ENCODE measurements at regions not wholly inside any gene's neighbourhood (a gene's known extent, or its start where the extent isn't known, plus 50 kb on each side); places are given as distances from the start of the nearest gene placed in this dataset.

GRCh38 chr13:105928048-105928447 is 607.4 kb downstream of the EFNB2 start:
- H3K4me1 ChIP-seq (ENCODE audit: control insufficient read depth in 2 of 2, insufficient read depth in 1 of 2, low read depth in 1 of 2, low read length in 2 of 2) = peaks cover 0 to 2% of the 10 kb centered on the region in 2 donors
- H3K18ac ChIP-seq (ENCODE audit: low read length) = no peak overlapping the region
- H2AK5ac ChIP-seq (ENCODE audit: low read depth, low read length) = no peak overlapping the region
- H3K79me1 ChIP-seq (ENCODE audit: low read depth, low read length) = no peaks in the 10 kb centered on the region
- H3K27ac ChIP-seq (replicated peaks; ENCODE audit: low read length) = no peak overlapping the region
- H3K9ac ChIP-seq (ENCODE audit: low read depth, low read length, poor library complexity) = no peak overlapping the region
- H3K4me3 ChIP-seq (ENCODE audit: low read length in 2 of 2) = no peak overlapping the region
- WGBS, 2 donors (ENCODE audit: extremely low coverage in 2 of 2, insufficient read length in 2 of 2, insufficient replicate concordance in 1 of 2) = no CpG with 5 or more reads among the region's 1 CpG
- H2BK12ac ChIP-seq (ENCODE audit: low read length) = no peak overlapping the region
- no peak overlapping the region for H3K4ac ChIP-seq (ENCODE audit: low read length)
- H4K8ac ChIP-seq (ENCODE audit: low read depth, low read length) = no peak overlapping the region
- H2AFZ ChIP-seq (ENCODE audit: low read length) = no peak overlapping the region
- no peak overlapping the region for H4K91ac ChIP-seq (ENCODE audit: low read depth, low read length, poor library complexity)
- H3K4me2 ChIP-seq (ENCODE audit: insufficient read depth, low read length, poor library complexity, severe bottlenecking) = no peak overlapping the region
- no peak for DNase-seq (ENCODE audit: low spot score)
- no peak overlapping the region for H2BK120ac ChIP-seq (ENCODE audit: low read depth, low read length)
- H2BK5ac ChIP-seq (ENCODE audit: low read length) = no peak overlapping the region
- H3K27me3 ChIP-seq (ENCODE audit: control insufficient read depth in 3 of 3, insufficient read depth in 3 of 3, low read depth in 1 of 3, low read length in 3 of 3) = no peaks in the 10 kb centered on the region
- H3K23ac ChIP-seq (ENCODE audit: low read depth, low read length, poor library complexity) = no peak overlapping the region
- no peaks in the 10 kb centered on the region for H3K9me3 ChIP-seq (replicated peaks in 1 of 2; ENCODE audit: control insufficient read depth in 2 of 2, insufficient read depth in 1 of 2, low read depth in 1 of 2, low read length in 2 of 2)
- H3K36me3 ChIP-seq (replicated peaks in 1 of 2; ENCODE audit: control insufficient read depth in 2 of 2, insufficient read depth in 2 of 2, low read length in 2 of 2) = no peaks in the 10 kb centered on the region
- no peak overlapping the region for H2BK15ac ChIP-seq (ENCODE audit: low read length)
- no peak overlapping the region for H3K14ac ChIP-seq (ENCODE audit: low read length)

GRCh38 chr13:105925496-105925895 is 610.0 kb downstream of the EFNB2 start:
- no peak for DNase-seq (ENCODE audit: low spot score)
- Histone ChIP-seq H3K14ac (ENCODE audit: low read length) (no peak overlapping the region), H2BK120ac (ENCODE audit: low read depth, low read length) (no peak overlapping the region), H3K18ac (ENCODE audit: low read length) (no peak overlapping the region), H3K27me3 (ENCODE audit: control insufficient read depth in 3 of 3, insufficient read depth in 3 of 3, low read depth in 1 of 3, low read length in 3 of 3) (no peaks in the 10 kb centered on the region), H4K8ac (ENCODE audit: low read depth, low read length) (no peak overlapping the region), H2AK5ac (ENCODE audit: low read depth, low read length) (no peak overlapping the region), H3K27ac (replicated peaks; ENCODE audit: low read length) (no peak overlapping the region), H2BK15ac (ENCODE audit: low read length) (no peak overlapping the region), H3K79me1 (ENCODE audit: low read depth, low read length) (no peaks in the 10 kb centered on the region), H3K9ac (ENCODE audit: low read depth, low read length, poor library complexity) (no peak overlapping the region), H2BK5ac (ENCODE audit: low read length) (no peak overlapping the region), H3K4me1 (ENCODE audit: control insufficient read depth in 2 of 2, insufficient read depth in 1 of 2, low read depth in 1 of 2, low read length in 2 of 2) (peaks cover 0 to 7% of the 10 kb centered on the region in 2 donors), H3K4ac (ENCODE audit: low read length) (no peak overlapping the region), H3K4me2 (ENCODE audit: insufficient read depth, low read length, poor library complexity, severe bottlenecking) (no peak overlapping the region), H3K36me3 (replicated peaks in 1 of 2; ENCODE audit: control insufficient read depth in 2 of 2, insufficient read depth in 2 of 2, low read length in 2 of 2) (no peaks in the 10 kb centered on the region), H2AFZ (ENCODE audit: low read length) (no peak overlapping the region), H3K4me3 (ENCODE audit: low read length in 2 of 2) (no peak overlapping the region), H3K9me3 (replicated peaks in 1 of 2; ENCODE audit: control insufficient read depth in 2 of 2, insufficient read depth in 1 of 2, low read depth in 1 of 2, low read length in 2 of 2) (no peaks in the 10 kb centered on the region), H2BK12ac (ENCODE audit: low read length) (no peak overlapping the region), H3K23ac (ENCODE audit: low read depth, low read length, poor library complexity) (no peak overlapping the region), H4K91ac (ENCODE audit: low read depth, low read length, poor library complexity) (no peak overlapping the region)
- WGBS, 2 donors (ENCODE audit: extremely low coverage in 2 of 2, insufficient read length in 2 of 2, insufficient replicate concordance in 1 of 2) = no CpG with 5 or more reads among the region's 2 CpGs

GRCh38 chr13:105921711-105922110 is 613.8 kb downstream of the EFNB2 start:
- Histone ChIP-seq H3K27me3 (ENCODE audit: control insufficient read depth in 3 of 3, insufficient read depth in 3 of 3, low read depth in 1 of 3, low read length in 3 of 3) (no peaks in the 10 kb centered on the region), H3K4me2 (ENCODE audit: insufficient read depth, low read length, poor library complexity, severe bottlenecking) (no peak overlapping the region), H3K14ac (ENCODE audit: low read length) (no peak overlapping the region), H3K4ac (ENCODE audit: low read length) (no peak overlapping the region), H3K4me3 (ENCODE audit: low read length in 2 of 2) (no peak overlapping the region), H3K27ac (replicated peaks; ENCODE audit: low read length) (no peak overlapping the region), H2AFZ (ENCODE audit: low read length) (no peak overlapping the region), H4K91ac (ENCODE audit: low read depth, low read length, poor library complexity) (no peak overlapping the region), H2BK12ac (ENCODE audit: low read length) (no peak overlapping the region), H3K4me1 (ENCODE audit: control insufficient read depth in 2 of 2, insufficient read depth in 1 of 2, low read depth in 1 of 2, low read length in 2 of 2) (peaks cover 14 to 16% of the 10 kb centered on the region in 2 donors), H3K79me1 (ENCODE audit: low read depth, low read length) (no peaks in the 10 kb centered on the region), H2BK120ac (ENCODE audit: low read depth, low read length) (no peak overlapping the region), H2BK5ac (ENCODE audit: low read length) (no peak overlapping the region), H3K36me3 (replicated peaks in 1 of 2; ENCODE audit: control insufficient read depth in 2 of 2, insufficient read depth in 2 of 2, low read length in 2 of 2) (no peaks in the 10 kb centered on the region), H3K18ac (ENCODE audit: low read length) (no peak overlapping the region), H2BK15ac (ENCODE audit: low read length) (no peak overlapping the region), H3K23ac (ENCODE audit: low read depth, low read length, poor library complexity) (no peak overlapping the region), H3K9ac (ENCODE audit: low read depth, low read length, poor library complexity) (no peak overlapping the region), H2AK5ac (ENCODE audit: low read depth, low read length) (no peak overlapping the region), H4K8ac (ENCODE audit: low read depth, low read length) (no peak overlapping the region), H3K9me3 (replicated peaks in 1 of 2; ENCODE audit: control insufficient read depth in 2 of 2, insufficient read depth in 1 of 2, low read depth in 1 of 2, low read length in 2 of 2) (no peaks in the 10 kb centered on the region)
- no CpG with 5 or more reads among the region's 3 CpGs for WGBS, 2 donors (ENCODE audit: extremely low coverage in 2 of 2, insufficient read length in 2 of 2, insufficient replicate concordance in 1 of 2)
- DNase-seq (ENCODE audit: low spot score) = no peak

GRCh38 chr13:105920370-105920769 is 615.1 kb downstream of the EFNB2 start:
- H4K8ac ChIP-seq (ENCODE audit: low read depth, low read length) = no peak overlapping the region
- H3K36me3 ChIP-seq (replicated peaks in 1 of 2; ENCODE audit: control insufficient read depth in 2 of 2, insufficient read depth in 2 of 2, low read length in 2 of 2) = no peaks in the 10 kb centered on the region
- no peak overlapping the region for H3K4me2 ChIP-seq (ENCODE audit: insufficient read depth, low read length, poor library complexity, severe bottlenecking)
- no peak overlapping the region for H4K91ac ChIP-seq (ENCODE audit: low read depth, low read length, poor library complexity)
- H3K79me1 ChIP-seq (ENCODE audit: low read depth, low read length) = no peaks in the 10 kb centered on the region
- peaks cover 13 to 16% of the 10 kb centered on the region in 2 donors for H3K4me1 ChIP-seq (ENCODE audit: control insufficient read depth in 2 of 2, insufficient read depth in 1 of 2, low read depth in 1 of 2, low read length in 2 of 2)
- no peak overlapping the region for H2BK5ac ChIP-seq (ENCODE audit: low read length)
- no peak overlapping the region for H3K4me3 ChIP-seq (ENCODE audit: low read length in 2 of 2)
- H3K9me3 ChIP-seq (replicated peaks in 1 of 2; ENCODE audit: control insufficient read depth in 2 of 2, insufficient read depth in 1 of 2, low read depth in 1 of 2, low read length in 2 of 2) = no peaks in the 10 kb centered on the region
- no peak overlapping the region for H3K23ac ChIP-seq (ENCODE audit: low read depth, low read length, poor library complexity)
- no peak overlapping the region for H3K4ac ChIP-seq (ENCODE audit: low read length)
- H3K18ac ChIP-seq (ENCODE audit: low read length) = no peak overlapping the region
- no peak overlapping the region for H3K9ac ChIP-seq (ENCODE audit: low read depth, low read length, poor library complexity)
- peak; percentile 58 for DNase-seq (ENCODE audit: low spot score)
- H2BK15ac ChIP-seq (ENCODE audit: low read length) = no peak overlapping the region
- no peaks in the 10 kb centered on the region for H3K27me3 ChIP-seq (ENCODE audit: control insufficient read depth in 3 of 3, insufficient read depth in 3 of 3, low read depth in 1 of 3, low read length in 3 of 3)
- no peak overlapping the region for H2BK120ac ChIP-seq (ENCODE audit: low read depth, low read length)
- H2BK12ac ChIP-seq (ENCODE audit: low read length) = no peak overlapping the region
- H2AK5ac ChIP-seq (ENCODE audit: low read depth, low read length) = no peak overlapping the region
- H2AFZ ChIP-seq (ENCODE audit: low read length) = no peak overlapping the region
- no peak overlapping the region for H3K14ac ChIP-seq (ENCODE audit: low read length)
- WGBS, 2 donors (ENCODE audit: extremely low coverage in 2 of 2, insufficient read length in 2 of 2, insufficient replicate concordance in 1 of 2) = no CpG with 5 or more reads among the region's 4 CpGs
- peak overlapping the region; percentile 55 for H3K27ac ChIP-seq (replicated peaks; ENCODE audit: low read length)

All from neuronal stem cell (in vitro differentiated cells).